SH-SY5Y (cell line): ENCODE measurements at regions not wholly inside any gene's neighbourhood (a gene's known extent, or its start where the extent isn't known, plus 50 kb on each side); places are given as distances from the start of the nearest gene placed in this dataset.

Source experiments
- GATA2 ChIP-seq: IDR thresholded peaks from 2 replicates; pipeline ENCODE4 v1.6.1; 2011; ENCODE audit warnings: mild to moderate bottlenecking, low read depth, low read length
- GATA3 ChIP-seq: IDR thresholded peaks from 2 replicates; pipeline ENCODE4 v1.6.1; 2011; ENCODE audit warnings: low read depth, mild to moderate bottlenecking, low read length, moderate library complexity

- no peak for TF ChIP-seq GATA3
- no peak for TF ChIP-seq GATA2
Measured at GRCh38 chr11:37087650-37088572, 489.9 kb upstream of the RAG2 start.

GRCh38 chr11:37078521-37078920 lies 480.5 kb upstream of the RAG2 start:
- TF ChIP-seq GATA2 (no peak), GATA3 (no peak)

- TF ChIP-seq GATA2 (no peak), GATA3 (no peak)
Measured at GRCh38 chr11:37076866-37077265, 478.8 kb upstream of the RAG2 start.

- TF ChIP-seq GATA2 (no peak), GATA3 (no peak)
Measured at GRCh38 chr11:37072538-37073055, 474.6 kb upstream of the RAG2 start.

GRCh38 chr11:37050311-37050710 lies 452.3 kb upstream of the RAG2 start:
- TF ChIP-seq GATA2 (no peak), GATA3 (no peak)

GRCh38 chr11:37040921-37041320 lies 442.9 kb upstream of the RAG2 start:
- TF ChIP-seq GATA2, result no peak
- no peak for TF ChIP-seq GATA3

- TF ChIP-seq GATA2 (no peak), GATA3 (no peak)
Measured at GRCh38 chr11:37038911-37039310, 440.9 kb upstream of the RAG2 start.

GRCh38 chr11:37026741-37027140 lies 428.7 kb upstream of the RAG2 start:
- TF ChIP-seq GATA3 (no peak), GATA2 (no peak)

- TF ChIP-seq GATA2 (no peak), GATA3 (no peak)
Measured at GRCh38 chr11:37026326-37026725, 428.3 kb upstream of the RAG2 start.

- TF ChIP-seq GATA2 (no peak), GATA3 (no peak)
Measured at GRCh38 chr11:37006563-37006962, 408.5 kb upstream of the RAG2 start.

- TF ChIP-seq GATA3 (no peak), GATA2 (no peak)
Measured at GRCh38 chr11:37002831-37003230, 404.8 kb upstream of the RAG2 start.

GRCh38 chr11:36997656-36998055 lies 399.6 kb upstream of the RAG2 start:
- no peak for TF ChIP-seq GATA3

GRCh38 chr11:36996795-36997194 lies 398.8 kb upstream of the RAG2 start:
- TF ChIP-seq GATA2, result no peak
- TF ChIP-seq GATA3, result no peak

- TF ChIP-seq GATA2 (no peak), GATA3 (no peak)
Measured at GRCh38 chr11:36994208-36994607, 396.2 kb upstream of the RAG2 start.

- TF ChIP-seq GATA2 (no peak), GATA3 (no peak)
Measured at GRCh38 chr11:36988556-36988955, 390.5 kb upstream of the RAG2 start.
